ENCODE measurements at regions not wholly inside any gene's neighbourhood (a gene's known extent, or its start where the extent isn't known, plus 50 kb on each side); places are given as distances from the start of the nearest gene placed in this dataset.

DNA sequence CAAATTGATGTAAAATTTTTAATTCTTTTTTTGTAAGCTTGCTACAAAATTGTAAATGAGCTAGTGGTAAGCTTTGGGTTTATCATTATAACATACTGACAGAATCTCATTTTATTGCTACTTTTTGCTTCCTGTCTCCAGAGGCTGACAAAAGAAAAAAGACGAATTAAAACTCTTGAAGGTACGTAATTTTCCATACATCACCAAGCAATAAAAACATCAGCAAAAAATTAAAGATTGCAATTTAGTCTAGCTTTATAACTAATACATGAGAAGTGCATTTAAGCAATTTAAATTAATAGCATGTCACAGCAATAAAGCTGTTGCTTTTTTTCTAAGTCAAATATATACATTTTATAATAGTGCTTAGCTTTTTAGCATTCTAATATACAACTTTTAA, 94.6 kb upstream of the SNTG2 start:
- Histone ChIP-seq H2BK20ac (ENCODE audit: low read depth, low read length, poor library complexity, severe bottlenecking) (no peak overlapping the region), H3T11ph (ENCODE audit: low read length) (no peak overlapping the region), H2BK5ac (ENCODE audit: insufficient read length, low read length) (no peak overlapping the region), H3K56ac (ENCODE audit: insufficient read length, low read depth, low read length) (no peak overlapping the region), H3K9ac (ENCODE audit: extremely low read depth, insufficient read length, low read length) (no peak overlapping the region), H4K8ac (replicated peaks; ENCODE audit: insufficient read length, low read depth, low read length) (no peak overlapping the region), H3K4ac (ENCODE audit: low read depth, low read length) (no peak overlapping the region), H3K79me2 (ENCODE audit: insufficient read depth, low read length) (no peaks in the 10 kb centered on the region), H3K18ac (ENCODE audit: insufficient read length, low read depth, low read length) (no peak overlapping the region), H2AK5ac (ENCODE audit: insufficient read length, low read length) (no peak overlapping the region), H3K79me1 (ENCODE audit: insufficient read depth, low read depth, low read length, poor library complexity, severe bottlenecking) (no peaks in the 10 kb centered on the region), H4K5ac (ENCODE audit: insufficient read length, low read depth, low read length) (no peak overlapping the region), H3K4me2 (ENCODE audit: insufficient read depth, insufficient read length, low read length) (no peak overlapping the region), H4K20me1 (ENCODE audit: control insufficient read depth, insufficient read depth, insufficient read length) (peaks cover 2% of the 10 kb centered on the region), H3K14ac (ENCODE audit: insufficient read depth, low read length) (no peak overlapping the region), H3K4me1 (ENCODE audit: insufficient read depth, low read length) (no peaks in the 10 kb centered on the region), H2BK12ac (ENCODE audit: insufficient read length, low read depth, low read length) (no peak overlapping the region), H3K27ac (ENCODE audit: insufficient read length, low read depth, low read length) (no peak overlapping the region), H3K27me3 (ENCODE audit: insufficient read depth, low read length) (no peaks in the 10 kb centered on the region), H3K9me3 (ENCODE audit: control insufficient read depth, low read depth, low read length) (no peaks in the 10 kb centered on the region), H4K91ac (ENCODE audit: insufficient read length, low read depth, low read length) (no peak overlapping the region), H2AFZ (ENCODE audit: low read length) (no peak overlapping the region), H2BK15ac (ENCODE audit: low read depth, low read length) (no peak overlapping the region), H3K23ac (ENCODE audit: insufficient read length, low read depth, low read length) (no peak overlapping the region), H3K23me2 (ENCODE audit: insufficient read length, low read depth, low read length, poor library complexity, severe bottlenecking) (no peaks in the 10 kb centered on the region), H2BK120ac (ENCODE audit: low read depth, low read length, poor library complexity, severe bottlenecking) (no peak overlapping the region)
- H3K27me3 Mint-ChIP-seq (ENCODE audit: low read depth): peaks cover 11% of the 10 kb centered on the region
- no peak overlapping the region for H3K27ac Mint-ChIP-seq
- WGBS (ENCODE audit: extremely low coverage, insufficient read length, low lambda C conversion rate): no CpG with 5 or more reads among the region's 2 CpGs
- H3K4me3 Mint-ChIP-seq: no peak overlapping the region
- DNase-seq: no peak
- H3K9me3 Mint-ChIP-seq: no peaks in the 10 kb centered on the region; a peak in 1 of 5 replicates
- H3K4me1 Mint-ChIP-seq: peaks cover 6 to 12% of the 10 kb centered on the region in 2 experiments
- H3K36me3 Mint-ChIP-seq (ENCODE audit: insufficient read depth in 1 of 3, low read depth in 3 of 3): 0 out of 7 replicates have a peak, but pooled peaks cover 0 to 4% (median 0%) of the 10 kb centered on the region in 3 experiments
- TF ChIP-seq, protein P1, sequence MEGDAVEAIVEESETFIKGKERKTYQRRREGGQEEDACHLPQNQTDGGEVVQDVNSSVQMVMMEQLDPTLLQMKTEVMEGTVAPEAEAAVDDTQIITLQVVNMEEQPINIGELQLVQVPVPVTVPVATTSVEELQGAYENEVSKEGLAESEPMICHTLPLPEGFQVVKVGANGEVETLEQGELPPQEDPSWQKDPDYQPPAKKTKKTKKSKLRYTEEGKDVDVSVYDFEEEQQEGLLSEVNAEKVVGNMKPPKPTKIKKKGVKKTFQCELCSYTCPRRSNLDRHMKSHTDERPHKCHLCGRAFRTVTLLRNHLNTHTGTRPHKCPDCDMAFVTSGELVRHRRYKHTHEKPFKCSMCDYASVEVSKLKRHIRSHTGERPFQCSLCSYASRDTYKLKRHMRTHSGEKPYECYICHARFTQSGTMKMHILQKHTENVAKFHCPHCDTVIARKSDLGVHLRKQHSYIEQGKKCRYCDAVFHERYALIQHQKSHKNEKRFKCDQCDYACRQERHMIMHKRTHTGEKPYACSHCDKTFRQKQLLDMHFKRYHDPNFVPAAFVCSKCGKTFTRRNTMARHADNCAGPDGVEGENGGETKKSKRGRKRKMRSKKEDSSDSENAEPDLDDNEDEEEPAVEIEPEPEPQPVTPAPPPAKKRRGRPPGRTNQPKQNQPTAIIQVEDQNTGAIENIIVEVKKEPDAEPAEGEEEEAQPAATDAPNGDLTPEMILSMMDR (conservative IDR thresholded peaks at IDR 0.05): no peak

Data from H9 (cell line).